Fibroblast of lung (primary cell): ENCODE measurements at regions not wholly inside any gene's neighbourhood (a gene's known extent, or its start where the extent isn't known, plus 50 kb on each side); places are given as distances from the start of the nearest gene placed in this dataset.

Source experiments
- DNase-seq, 2 donors: peaks; one replicate each; pipeline versions ENCODE4 v3.0.0 to v3.0.0-alpha.2; 2010; ENCODE audit warnings: low read depth in 2 of 2
- H2AFZ ChIP-seq: 2 replicates; pipeline ENCODE4 v1.5.1; 2012; ENCODE audit warnings: low read length, control low read depth, inconsistent platforms
- H3K27ac ChIP-seq: 2 replicates; pipeline ENCODE4 v1.5.1; 2011; ENCODE audit warnings: low read length, control low read depth; ENCODE audit not compliant: insufficient read depth
- H3K27me3 ChIP-seq: 2 replicates; pipeline ENCODE4 v1.5.1; 2011; ENCODE audit warnings: mild to moderate bottlenecking, low read length; ENCODE audit not compliant: control insufficient read depth, insufficient read depth
- H3K36me3 ChIP-seq: 2 replicates; pipeline ENCODE4 v1.5.1; 2011; ENCODE audit warnings: low read length; ENCODE audit not compliant: control insufficient read depth, insufficient read depth
- H3K4me1 ChIP-seq: 2 replicates; pipeline ENCODE4 v1.5.1; 2011; ENCODE audit warnings: low read length; ENCODE audit not compliant: control insufficient read depth, insufficient read depth; ENCODE audit errors: extremely low read depth
- H3K4me2 ChIP-seq: 2 replicates; pipeline ENCODE4 v1.5.1; 2011; ENCODE audit warnings: low read length, control low read depth; ENCODE audit not compliant: insufficient read depth; ENCODE audit errors: extremely low read depth
- H3K4me3 ChIP-seq, 4 experiments: fragments of 200-600 bp in 1 of 4; sonication (generic) in 1 of 4; replicated peaks in 1 of 4; 2 replicates each; pipeline ENCODE4 v1.5.1; 2011 to 2016; ENCODE audit warnings: low read length in 4 of 4, low read depth in 3 of 4, mild to moderate bottlenecking in 3 of 4, control low read depth in 2 of 4, inconsistent platforms in 1 of 4, mixed read lengths in 1 of 4; ENCODE audit not compliant: insufficient read depth in 1 of 4; ENCODE audit errors: control extremely low read depth in 1 of 4
- H3K79me2 ChIP-seq: 2 replicates; pipeline ENCODE4 v1.5.1; 2012; ENCODE audit warnings: mild to moderate bottlenecking, low read length, inconsistent platforms; ENCODE audit not compliant: control insufficient read depth, insufficient read depth
- H3K9ac ChIP-seq: 2 replicates; pipeline ENCODE4 v1.5.1; 2011; ENCODE audit warnings: mild to moderate bottlenecking, low read length, control low read depth; ENCODE audit not compliant: insufficient read depth
- H3K9me3 ChIP-seq: 2 replicates; pipeline ENCODE4 v1.5.1; 2012; ENCODE audit warnings: low read depth, low read length; ENCODE audit not compliant: control insufficient read depth, insufficient read depth
- H4K20me1 ChIP-seq: 2 replicates; pipeline ENCODE4 v1.5.1; 2011; ENCODE audit warnings: low read length; ENCODE audit not compliant: control insufficient read depth, insufficient read depth; ENCODE audit errors: extremely low read depth
- EZH2 ChIP-seq: IDR thresholded peaks from 2 replicates; pipeline ENCODE4 v1.5.1; 2012; ENCODE audit warnings: low read length, control low read depth, mild to moderate bottlenecking; ENCODE audit errors: missing control alignments
- TF ChIP-seq, protein P1 (sequence below), 2 donors: IDR thresholded peaks in 1 of 2; conservative IDR thresholded peaks in 1 of 2; 1 replicate in 1 of 2; 2 replicates in 1 of 2; pipeline ENCODE4 v1.5.1; 2011 to 2012; ENCODE audit warnings: low read length in 2 of 2, control low read depth in 1 of 2, inconsistent platforms in 1 of 2, low read depth in 1 of 2, mild to moderate bottlenecking in 1 of 2

GRCh38 chrX:145552643-145553042 is 265.0 kb upstream of the SLITRK2 start:
- DNase-seq, result peak in 1 of 2 donors; percentile 31
- Histone ChIP-seq H3K4me3 (no peak overlapping the region), H3K4me2 (no peak overlapping the region), H3K79me2 (no peaks in the 10 kb centered on the region), H3K27ac (no peak overlapping the region), H3K27me3 (no peaks in the 10 kb centered on the region), H4K20me1 (no peaks in the 10 kb centered on the region), H3K9ac (no peak overlapping the region), H3K36me3 (no peaks in the 10 kb centered on the region), H2AFZ (no peak overlapping the region), H3K4me1 (no peaks in the 10 kb centered on the region), H3K9me3 (no peaks in the 10 kb centered on the region)
- TF ChIP-seq EZH2, result no peak
- TF ChIP-seq, protein P1, sequence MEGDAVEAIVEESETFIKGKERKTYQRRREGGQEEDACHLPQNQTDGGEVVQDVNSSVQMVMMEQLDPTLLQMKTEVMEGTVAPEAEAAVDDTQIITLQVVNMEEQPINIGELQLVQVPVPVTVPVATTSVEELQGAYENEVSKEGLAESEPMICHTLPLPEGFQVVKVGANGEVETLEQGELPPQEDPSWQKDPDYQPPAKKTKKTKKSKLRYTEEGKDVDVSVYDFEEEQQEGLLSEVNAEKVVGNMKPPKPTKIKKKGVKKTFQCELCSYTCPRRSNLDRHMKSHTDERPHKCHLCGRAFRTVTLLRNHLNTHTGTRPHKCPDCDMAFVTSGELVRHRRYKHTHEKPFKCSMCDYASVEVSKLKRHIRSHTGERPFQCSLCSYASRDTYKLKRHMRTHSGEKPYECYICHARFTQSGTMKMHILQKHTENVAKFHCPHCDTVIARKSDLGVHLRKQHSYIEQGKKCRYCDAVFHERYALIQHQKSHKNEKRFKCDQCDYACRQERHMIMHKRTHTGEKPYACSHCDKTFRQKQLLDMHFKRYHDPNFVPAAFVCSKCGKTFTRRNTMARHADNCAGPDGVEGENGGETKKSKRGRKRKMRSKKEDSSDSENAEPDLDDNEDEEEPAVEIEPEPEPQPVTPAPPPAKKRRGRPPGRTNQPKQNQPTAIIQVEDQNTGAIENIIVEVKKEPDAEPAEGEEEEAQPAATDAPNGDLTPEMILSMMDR (conservative IDR thresholded peaks at IDR 0.05 in 1 of 2, IDR thresholded peaks at IDR 0.05 in 1 of 2; ENCODE audit: low read depth in 1 of 2, low read length in 2 of 2), result no peak

DNA sequence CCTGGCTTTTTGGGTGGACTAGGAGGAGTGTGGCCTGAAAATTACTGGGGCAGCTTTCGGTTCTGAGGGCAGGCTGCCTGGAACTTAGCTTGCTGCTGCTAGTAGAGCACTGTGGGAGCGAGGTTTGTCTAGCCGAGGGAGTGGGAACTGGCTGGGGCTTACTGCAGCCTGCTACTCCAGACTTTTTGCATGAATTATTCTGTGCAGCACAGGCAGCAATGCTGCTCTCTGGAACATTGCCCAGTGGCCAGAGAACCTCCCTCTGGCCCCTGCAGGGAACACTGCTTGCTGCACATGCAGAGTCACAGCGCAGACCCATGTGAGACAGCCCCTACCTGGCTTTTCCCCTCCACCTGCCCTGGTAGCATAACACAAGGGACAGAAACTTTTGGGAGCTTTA is 263.9 kb upstream of the SLITRK2 start:
- Histone ChIP-seq H2AFZ (no peak overlapping the region), H3K4me1 (no peaks in the 10 kb centered on the region), H3K9ac (no peak overlapping the region), H3K27ac (no peak overlapping the region), H4K20me1 (no peaks in the 10 kb centered on the region), H3K79me2 (no peaks in the 10 kb centered on the region), H3K4me3 (no peak overlapping the region), H3K36me3 (no peaks in the 10 kb centered on the region), H3K9me3 (no peaks in the 10 kb centered on the region), H3K27me3 (no peaks in the 10 kb centered on the region), H3K4me2 (no peak overlapping the region)
- no peak for DNase-seq
- TF ChIP-seq EZH2, result no peak
- TF ChIP-seq, protein P1 (conservative IDR thresholded peaks at IDR 0.05 in 1 of 2, IDR thresholded peaks at IDR 0.05 in 1 of 2; ENCODE audit: low read depth in 1 of 2, low read length in 2 of 2), result no peak

DNA sequence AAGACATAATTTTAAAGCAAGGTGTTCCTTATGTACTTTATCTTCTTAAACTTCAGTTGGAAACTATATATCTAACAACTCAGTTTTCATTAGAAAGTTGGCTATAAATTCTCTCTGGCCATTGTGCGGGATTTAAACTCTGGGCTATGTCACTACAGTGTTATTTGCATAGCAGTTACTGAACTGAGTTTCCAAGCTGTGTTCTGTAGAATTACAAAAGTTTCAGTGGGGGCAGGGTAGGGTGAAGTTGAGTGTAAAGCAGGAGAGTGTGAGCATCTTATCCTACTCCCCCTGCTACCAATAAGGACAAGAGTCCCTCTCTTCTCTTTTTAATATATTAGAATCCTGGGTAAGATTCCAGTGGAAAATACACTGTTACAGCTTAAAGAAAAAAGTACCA is 254.5 kb upstream of the SLITRK2 start:
- Histone ChIP-seq H2AFZ (no peak overlapping the region), H3K79me2 (no peaks in the 10 kb centered on the region), H3K36me3 (no peaks in the 10 kb centered on the region), H3K27ac (no peak overlapping the region), H3K9me3 (no peaks in the 10 kb centered on the region), H3K4me1 (no peaks in the 10 kb centered on the region), H3K27me3 (no peaks in the 10 kb centered on the region), H3K4me3 (no peak overlapping the region), H3K4me2 (no peak overlapping the region), H4K20me1 (no peaks in the 10 kb centered on the region), H3K9ac (no peak overlapping the region)
- DNase-seq, result no peak
- TF ChIP-seq, protein P1 (conservative IDR thresholded peaks at IDR 0.05 in 1 of 2, IDR thresholded peaks at IDR 0.05 in 1 of 2; ENCODE audit: low read depth in 1 of 2, low read length in 2 of 2), result no peak
- TF ChIP-seq EZH2, result no peak
